Superior temporal gyrus (tissue), 1 donor: ENCODE measurements at regions not wholly inside any gene's neighbourhood (a gene's known extent, or its start where the extent isn't known, plus 50 kb on each side); places are given as distances from the start of the nearest gene placed in this dataset.

Experiments used
- DNase-seq: peaks from one replicate; pipeline ENCODE4 v3.0.0-alpha.2; 2016; ENCODE audit errors: extremely low spot score

DNA sequence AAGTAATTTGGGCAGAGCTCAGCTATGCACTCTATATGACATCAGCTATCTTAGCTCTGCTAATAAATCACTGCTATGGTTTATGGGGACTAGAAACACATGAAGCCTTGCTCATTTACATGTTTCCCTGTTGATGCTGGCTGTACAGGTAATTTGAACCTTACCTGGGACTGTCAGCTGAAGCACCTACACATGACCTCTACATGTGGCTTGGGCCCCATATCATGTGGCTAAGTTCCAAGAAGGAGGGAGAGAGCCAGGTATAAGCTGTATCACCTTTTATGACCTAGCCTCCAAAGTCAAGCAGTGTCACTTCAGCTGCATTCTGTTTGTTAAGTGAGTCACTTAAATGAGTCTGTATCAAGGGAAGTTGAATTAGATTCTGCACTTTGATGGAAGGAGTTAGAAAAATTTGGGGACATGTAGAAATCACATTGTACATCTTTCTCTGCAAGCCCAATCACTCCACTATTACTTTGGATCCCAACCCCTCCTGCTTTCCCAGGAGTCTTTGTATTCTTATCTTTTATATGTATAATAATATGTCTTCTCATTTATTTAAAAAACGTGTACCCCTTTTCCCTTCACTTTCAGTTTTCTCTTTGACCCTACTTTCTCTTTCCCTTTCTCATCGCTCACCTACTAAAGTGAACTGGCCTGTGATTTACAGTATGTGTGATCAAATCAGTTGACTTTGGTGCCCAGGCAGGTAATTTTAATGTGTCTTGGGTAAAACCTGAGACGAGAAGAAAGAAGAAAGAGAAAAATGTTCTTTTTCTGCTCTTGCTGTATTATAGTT, 53.4 kb upstream of the PRKACB start:
- DNase-seq, result no peak

DNA sequence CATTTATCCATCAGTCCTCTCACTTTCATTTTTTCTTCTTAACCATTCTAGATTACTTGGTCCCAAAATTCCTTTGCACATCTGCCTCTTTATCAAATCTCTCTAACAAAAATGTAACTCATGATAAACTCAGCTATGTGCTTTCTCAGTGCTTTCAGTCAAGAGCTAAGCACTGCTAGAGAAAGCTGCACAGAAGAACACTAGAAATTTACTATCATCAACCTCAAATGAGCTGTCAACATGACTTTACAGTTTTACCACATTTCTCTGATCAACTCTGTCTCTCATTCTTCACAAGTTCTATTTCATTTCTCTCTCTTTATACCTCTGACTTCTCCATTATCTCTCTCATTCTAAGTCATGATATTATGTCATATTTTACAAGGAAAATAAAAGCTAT, 54.2 kb upstream of the PRKACB start:
- DNase-seq, result no peak

DNA sequence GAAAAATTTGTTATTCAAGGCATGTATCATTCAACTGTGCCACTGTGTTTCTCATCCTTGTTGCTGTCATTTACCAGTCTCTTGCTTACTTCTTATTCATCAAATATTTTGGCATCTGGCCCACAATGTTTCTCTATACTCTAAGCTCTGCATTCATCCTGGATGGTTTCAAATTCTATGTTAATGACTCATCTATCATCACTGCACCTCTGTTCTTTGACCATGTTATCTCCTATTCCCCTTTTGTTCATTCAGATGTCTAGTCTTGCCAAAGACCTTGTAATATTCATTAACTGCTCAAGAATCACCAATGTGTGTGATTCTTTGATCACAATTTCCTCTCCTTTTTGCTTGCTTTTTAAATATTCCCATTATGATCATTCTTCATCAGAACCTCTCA, 54.6 kb upstream of the PRKACB start:
- DNase-seq, result no peak

DNA sequence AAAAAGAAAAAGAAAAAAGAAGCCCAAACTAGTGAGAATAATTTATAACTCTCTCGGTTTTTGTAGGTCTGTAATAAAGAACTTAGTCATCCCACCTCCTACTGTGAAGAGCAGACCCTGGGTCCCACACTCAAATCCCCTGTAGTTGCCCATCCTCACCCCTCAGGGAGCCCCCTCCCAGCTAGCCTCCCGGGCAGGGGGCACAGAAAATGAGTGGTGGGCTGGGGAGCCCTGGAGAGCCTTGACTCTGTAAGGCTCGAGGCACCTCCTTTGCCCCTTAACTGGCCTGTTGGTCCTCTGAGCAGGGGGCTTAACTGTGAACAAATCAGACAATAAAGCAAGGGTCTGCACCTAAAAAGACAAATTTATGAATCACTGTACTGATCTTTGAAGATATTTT, 57.5 kb upstream of the PRKACB start:
- no peak for DNase-seq

- DNase-seq, result no peak
These were observed 57.9 kb upstream of the PRKACB start for GRCh38 chr1:84086189-84086588.

DNA sequence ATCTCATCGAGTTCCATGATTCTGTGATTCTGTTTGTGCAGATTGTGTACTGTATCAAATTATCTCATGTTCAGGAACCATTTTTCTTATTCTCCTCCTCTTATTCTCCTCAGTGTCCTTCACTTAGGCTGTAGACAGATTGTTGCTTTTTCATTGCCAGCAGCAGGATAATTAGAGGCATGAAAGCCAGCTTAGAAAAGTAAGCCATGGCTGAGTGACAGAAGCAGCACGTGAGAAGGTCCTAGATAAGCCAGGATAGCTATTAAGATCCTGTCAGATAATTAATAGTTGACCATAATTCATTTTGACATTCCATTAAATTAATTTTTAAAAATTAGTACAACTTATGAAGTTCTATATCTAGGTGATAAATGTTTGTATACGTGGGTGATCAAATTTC, 60.8 kb upstream of the PRKACB start:
- DNase-seq, result peak; percentile 49

DNA sequence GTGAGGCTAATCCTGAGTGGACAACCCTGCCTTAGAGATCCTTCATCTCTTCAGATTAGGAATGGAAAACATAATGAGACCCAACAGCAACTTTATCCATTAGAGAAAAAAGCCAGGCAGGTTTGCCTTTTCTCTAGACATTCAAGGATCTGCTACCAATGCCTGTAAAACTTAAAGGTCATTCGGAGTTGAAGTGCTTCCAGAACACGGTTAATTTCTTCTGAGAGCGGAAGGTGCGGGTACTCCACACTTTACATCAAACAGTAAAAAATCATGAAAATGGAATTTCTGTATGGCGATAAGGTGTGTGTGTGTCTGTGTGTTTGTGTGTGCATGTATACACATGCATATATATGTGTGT, 65.2 kb upstream of the PRKACB start:
- peak; percentile 64 for DNase-seq

- DNase-seq, result no peak
These were observed 65.8 kb upstream of the PRKACB start for GRCh38 chr1:84078108-84078841.

DNA sequence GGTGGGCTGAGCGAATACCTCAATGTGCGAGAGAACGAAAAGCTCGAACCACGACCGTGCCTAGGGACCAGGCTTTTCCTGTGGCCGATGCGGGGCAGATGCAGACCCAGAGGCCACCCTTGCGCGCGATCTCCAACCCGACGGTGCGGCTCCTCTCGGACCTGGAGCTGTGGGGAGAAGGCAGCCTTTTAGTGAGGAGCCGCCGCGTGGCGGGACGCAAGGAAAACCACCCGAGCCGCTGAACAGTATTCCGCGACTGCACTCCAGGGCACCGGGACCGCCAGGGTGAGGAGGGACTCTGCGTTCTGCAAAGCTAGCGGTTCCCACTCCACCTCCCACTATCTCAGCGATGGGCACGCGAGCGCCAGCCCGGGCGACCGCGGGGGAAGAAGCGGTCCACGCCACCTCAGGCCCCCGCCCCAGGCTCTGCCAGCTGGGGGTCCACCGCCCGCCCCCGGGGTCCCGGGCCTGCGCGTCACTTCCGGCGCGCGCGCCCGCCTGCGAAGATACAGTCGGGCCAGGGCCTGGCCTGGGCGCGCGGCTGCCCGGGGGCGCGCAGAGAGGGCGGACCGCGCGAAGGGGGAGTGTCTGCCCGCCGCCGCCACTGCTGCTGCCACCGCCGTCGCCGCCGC, 66.5 kb upstream of the PRKACB start:
- peak; percentile 85 for DNase-seq

DNA sequence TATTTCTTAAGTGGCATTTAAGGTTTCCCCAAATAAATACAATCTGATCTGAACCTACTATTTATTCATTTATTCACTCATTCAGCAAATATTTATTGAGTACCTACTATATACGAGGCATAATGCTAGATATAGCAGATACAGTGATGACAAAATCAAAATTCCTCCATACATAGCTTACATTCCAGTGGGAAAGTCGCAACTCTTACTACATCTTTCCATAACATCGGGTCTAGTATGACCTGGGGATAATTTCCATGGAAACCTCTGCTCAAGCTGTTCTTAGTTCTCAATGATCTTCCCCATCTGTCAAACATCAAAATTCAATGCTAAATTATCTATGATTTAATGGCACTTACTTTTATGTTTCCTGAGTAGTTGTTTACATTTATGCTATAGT, 70.8 kb upstream of the PRKACB start:
- no peak for DNase-seq

- no peak for DNase-seq
These were observed 70.4 kb upstream of the TTLL7 start for GRCh38 chr1:84069236-84069845.

GRCh38 chr1:84062496-84062895, 63.6 kb upstream of the TTLL7 start:
- no peak for DNase-seq

DNA sequence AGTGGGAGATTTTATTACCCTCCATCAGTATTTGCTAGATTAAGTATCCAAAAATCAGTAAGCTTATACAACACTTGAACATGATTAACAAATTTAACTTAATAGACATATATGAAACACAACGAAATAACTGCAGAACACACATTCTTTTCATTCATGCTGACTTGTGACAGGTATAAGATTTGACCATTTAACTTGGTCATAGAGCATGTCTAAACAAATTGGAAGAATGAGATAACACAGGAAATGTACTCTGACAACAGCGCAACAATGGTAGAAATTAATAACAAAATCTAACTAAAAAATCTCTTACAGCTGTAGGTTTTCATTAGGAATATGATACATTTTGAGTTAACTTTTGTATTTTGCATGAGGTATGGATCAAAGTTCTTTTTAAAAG, 62.4 kb upstream of the TTLL7 start:
- no peak for DNase-seq

- no peak for DNase-seq
These were observed 61.8 kb upstream of the TTLL7 start for GRCh38 chr1:84060781-84061180.

GRCh38 chr1:84048820-84049219, 49.9 kb upstream of the TTLL7 start:
- no peak for DNase-seq
